Gastrocnemius medialis (tissue), 4 donors: ENCODE measurements at regions not wholly inside any gene's neighbourhood (a gene's known extent, or its start where the extent isn't known, plus 50 kb on each side); places are given as distances from the start of the nearest gene placed in this dataset.
"Not testable (repeated sequence)": the region's sequence is repeated elsewhere in the genome, so short reads cannot be mapped to it uniquely, and the experiment has no call there.

ENCODE experiments used
- ATAC-seq, 2 donors: fragments of 150-250 bp; one replicate each; pipeline ENCODE4 v1.9.1; 2016
- DNase-seq, 2 donors: peaks; one replicate each; pipeline ENCODE4 v3.0.0-alpha.2; 2019
- H3K27ac ChIP-seq, 4 donors: fragments of 200-600 bp; sonication (generic); 1 replicate in 1 of 4; 2 replicates in 3 of 4; pipeline ENCODE4 v1.5.1; 2016 to 2018; ENCODE audit warnings: mild to moderate bottlenecking in 2 of 4, moderate library complexity in 1 of 4
- H3K27me3 ChIP-seq, 3 donors: fragments of 200-600 bp; sonication (generic) in 2 of 3; 1 replicate in 1 of 3; 2 replicates in 2 of 3; pipeline versions ENCODE4 v1.5.1 to v1.6.0; 2016 to 2019; ENCODE audit warnings: mild to moderate bottlenecking in 1 of 3, moderate library complexity in 1 of 3
- H3K36me3 ChIP-seq, 2 donors: fragments of 200-600 bp; sonication (generic) in 1 of 2; one replicate each; pipeline ENCODE4 v1.5.1; 2017 to 2018
- H3K4me1 ChIP-seq, 2 donors: fragments of 200-600 bp; sonication (generic) in 1 of 2; one replicate each; pipeline ENCODE4 v1.5.1; 2016 to 2017; ENCODE audit warnings: mild to moderate bottlenecking in 2 of 2
- H3K4me3 ChIP-seq, 4 donors: fragments of 200-600 bp; sonication (generic) in 3 of 4; 1 replicate in 1 of 4; 2 replicates in 3 of 4; pipeline ENCODE4 v1.5.1; 2016 to 2019; ENCODE audit warnings: mild to moderate bottlenecking in 2 of 4
- H3K9me3 ChIP-seq, 3 donors: fragments of 200-600 bp; sonication (generic) in 2 of 3; 1 replicate in 1 of 3; 2 replicates in 2 of 3; pipeline ENCODE4 v1.5.1; 2016 to 2019
- CTCF ChIP-seq, 5 experiments: fragments of 450-650 bp in 3 of 5; fragments of 200-600 bp in 2 of 5; sonication (generic) in 2 of 5; IDR thresholded peaks in 4 of 5; conservative IDR thresholded peaks in 1 of 5; 1 replicate in 4 of 5; 2 replicates in 1 of 5; pipeline ENCODE4 v1.5.1; 2016 to 2019; ENCODE audit warnings: antibody characterized with exemption in 5 of 5, mild to moderate bottlenecking in 3 of 5, moderate library complexity in 3 of 5
- POLR2A ChIP-seq, 2 donors: fragments of 450-650 bp; IDR thresholded peaks; one replicate each; pipeline ENCODE4 v1.6.1; 2017; ENCODE audit warnings: antibody characterized with exemption in 2 of 2, mild to moderate bottlenecking in 2 of 2, moderate library complexity in 2 of 2
- in situ Hi-C, 4 donors: fragments of 200-750 bp; cut with MboI; loops; one replicate each; pipeline versions ENCODE4 v1.15.0 to v1.8.0; 2017; ENCODE audit warnings: low sequenced_read_pairs in 4 of 4
- intact Hi-C: fragments of 100-400 bp; cut with DNase I; formaldehyde crosslinking; loops from one replicate; pipeline ENCODE4 v1.15.1; 2023; ENCODE audit warnings: low total_unique reads

DNA sequence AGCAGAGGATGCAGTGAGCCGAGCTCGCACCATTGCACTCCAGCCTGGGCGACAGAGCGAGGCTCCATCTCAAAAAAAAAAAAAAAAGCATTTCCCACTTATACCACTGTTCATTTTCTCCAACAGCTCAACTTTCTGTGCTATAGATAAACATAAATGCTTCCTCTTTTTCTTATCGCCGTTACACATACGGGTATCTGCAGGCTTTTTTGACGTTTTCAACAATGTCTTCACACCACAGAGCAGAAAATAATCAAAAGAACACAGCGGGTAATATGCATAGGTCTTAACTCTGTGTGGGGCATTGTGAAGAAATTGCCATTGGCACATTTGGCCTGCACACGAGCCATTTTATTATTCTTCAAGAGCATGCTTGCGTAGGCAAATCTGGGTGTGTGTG is 86.4 kb downstream of the CAPZA3 start:
- Histone ChIP-seq H3K27me3 (no peaks in the 10 kb centered on the region), H3K9me3 (no peaks in the 10 kb centered on the region), H3K36me3 (no peaks in the 10 kb centered on the region), H3K27ac (no peak overlapping the region), H3K4me1 (no peaks in the 10 kb centered on the region), H3K4me3 (no peak overlapping the region)
- TF ChIP-seq POLR2A (IDR thresholded peaks at IDR 0.05) (no peak), CTCF (IDR thresholded peaks at IDR 0.05 in 4 of 5, conservative IDR thresholded peaks at IDR 0.05 in 1 of 5) (no peak)
- in situ Hi-C loops = no loop called here
- DNase-seq (no peak), ATAC-seq (no peak)
- intact Hi-C loops = no loop called here

DNA sequence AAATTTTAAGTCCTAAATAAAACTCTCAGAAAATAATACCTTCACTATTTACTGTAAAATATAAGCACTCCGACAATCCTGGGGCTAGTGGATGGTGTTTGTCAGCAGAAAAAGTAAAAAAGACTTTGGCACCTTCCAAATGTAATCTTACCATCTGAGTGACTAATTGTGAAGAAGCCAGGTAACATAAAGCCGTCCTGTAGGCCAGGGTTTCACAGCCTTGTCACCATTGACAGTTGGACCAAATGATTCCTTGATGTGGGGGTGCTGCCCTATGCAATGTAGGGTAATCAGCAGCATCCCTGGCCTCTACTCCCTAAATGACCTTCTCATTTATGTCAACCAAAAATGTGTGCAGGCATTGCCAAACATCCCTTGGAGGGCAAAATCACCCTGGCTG is 87.2 kb downstream of the CAPZA3 start:
- no peak for DNase-seq
- Histone ChIP-seq H3K27ac (no peak overlapping the region), H3K36me3 (no peaks in the 10 kb centered on the region), H3K4me3 (no peak overlapping the region), H3K9me3 (no peaks in the 10 kb centered on the region), H3K27me3 (no peaks in the 10 kb centered on the region), H3K4me1 (no peaks in the 10 kb centered on the region)
- ATAC-seq = no peak
- in situ Hi-C loops = no loop called here
- TF ChIP-seq POLR2A (IDR thresholded peaks at IDR 0.05) = no peak
- no peak for TF ChIP-seq CTCF (IDR thresholded peaks at IDR 0.05 in 4 of 5, conservative IDR thresholded peaks at IDR 0.05 in 1 of 5)
- intact Hi-C loops = no loop called here

DNA sequence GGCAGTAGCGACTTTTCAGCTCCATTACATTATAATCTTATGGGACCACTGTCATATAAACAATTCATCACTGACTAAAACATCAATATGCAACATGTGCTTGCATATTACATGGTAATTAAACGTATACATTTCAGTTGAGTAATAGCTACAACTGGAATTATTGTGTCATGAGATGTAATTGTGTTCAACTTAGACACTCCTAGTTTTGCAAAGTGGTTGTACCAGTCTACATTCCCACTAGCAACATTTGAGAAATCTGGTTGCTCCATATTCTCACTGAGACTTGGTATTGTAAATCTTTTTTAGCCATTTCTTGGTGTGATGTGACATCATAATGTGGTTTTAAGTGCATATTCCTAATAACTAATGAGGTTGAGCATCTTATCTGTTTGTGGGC is 90.0 kb downstream of the CAPZA3 start:
- DNase-seq (no peak), ATAC-seq (no peak)
- in situ Hi-C loops = no loop called here
- no peak overlapping the region for H3K4me3 ChIP-seq
- no peaks in the 10 kb centered on the region for H3K27me3 ChIP-seq
- H3K36me3 ChIP-seq = no peaks in the 10 kb centered on the region
- H3K27ac ChIP-seq = no peak overlapping the region
- H3K4me1 ChIP-seq = no peaks in the 10 kb centered on the region
- TF ChIP-seq CTCF (IDR thresholded peaks at IDR 0.05 in 4 of 5, conservative IDR thresholded peaks at IDR 0.05 in 1 of 5) = no peak
- TF ChIP-seq POLR2A (IDR thresholded peaks at IDR 0.05) = no peak
- no peaks in the 10 kb centered on the region for H3K9me3 ChIP-seq
- intact Hi-C loops = no loop called here

DNA sequence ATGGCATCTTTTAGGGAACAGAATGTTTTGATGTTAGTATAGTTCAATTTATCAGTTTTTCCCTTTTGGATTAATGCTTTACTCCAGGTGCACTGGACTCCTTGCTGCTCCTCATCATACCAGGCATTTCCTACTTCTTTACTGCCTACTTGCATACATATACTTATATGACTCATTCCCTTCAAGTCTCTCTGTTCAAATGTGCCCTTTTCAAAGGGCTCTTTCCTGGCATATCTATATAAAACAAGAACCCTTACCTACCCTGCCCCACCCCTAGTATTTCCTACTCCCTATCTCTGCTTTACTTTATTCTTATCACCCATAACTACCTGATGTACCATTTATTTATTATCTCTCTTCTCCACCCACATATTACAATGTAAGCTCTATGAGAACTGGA is 90.6 kb downstream of the CAPZA3 start:
- Histone ChIP-seq H3K4me3 (no peak overlapping the region), H3K9me3 (no peaks in the 10 kb centered on the region), H3K27ac (no peak overlapping the region), H3K27me3 (no peaks in the 10 kb centered on the region), H3K4me1 (no peaks in the 10 kb centered on the region), H3K36me3 (no peaks in the 10 kb centered on the region)
- intact Hi-C loops (no loop called here), in situ Hi-C loops (no loop called here)
- DNase-seq (no peak), ATAC-seq (no peak)
- TF ChIP-seq CTCF (IDR thresholded peaks at IDR 0.05 in 4 of 5, conservative IDR thresholded peaks at IDR 0.05 in 1 of 5) (no peak), POLR2A (IDR thresholded peaks at IDR 0.05) (no peak)

- no peak for ATAC-seq
- no peak overlapping the region for H3K4me3 ChIP-seq
- in situ Hi-C loops = no loop called here
- intact Hi-C loops = no loop called here
- H3K9me3 ChIP-seq = no peaks in the 10 kb centered on the region
- no peak for TF ChIP-seq POLR2A (IDR thresholded peaks at IDR 0.05)
- TF ChIP-seq CTCF (IDR thresholded peaks at IDR 0.05 in 4 of 5, conservative IDR thresholded peaks at IDR 0.05 in 1 of 5) = no peak
- no peak for DNase-seq
- no peaks in the 10 kb centered on the region for H3K4me1 ChIP-seq
- H3K27me3 ChIP-seq = no peaks in the 10 kb centered on the region
- no peak overlapping the region for H3K27ac ChIP-seq
- H3K36me3 ChIP-seq = no peaks in the 10 kb centered on the region
These were observed 91.1 kb downstream of the CAPZA3 start for GRCh38 chr12:18828987-18829386.

DNA sequence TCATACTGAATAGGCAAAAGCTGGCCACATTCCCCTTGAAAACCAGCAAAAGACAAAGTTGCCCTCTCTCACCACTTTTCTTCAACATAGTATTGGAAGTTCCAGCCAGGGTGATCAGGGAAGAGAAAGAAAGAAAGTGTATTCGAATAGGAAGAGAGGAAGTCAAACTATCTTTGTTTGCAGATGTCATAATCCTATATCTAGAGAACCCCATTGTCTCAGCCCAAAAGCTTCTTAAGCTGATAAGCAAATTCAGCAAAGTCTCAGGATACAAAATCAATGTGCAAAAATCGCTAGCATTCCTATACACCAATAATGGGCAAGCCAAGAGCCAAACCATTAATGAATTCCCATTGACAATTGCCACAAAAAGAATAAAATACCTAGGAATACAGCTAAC is 95.0 kb downstream of the CAPZA3 start:
- H3K36me3 ChIP-seq, DNase-seq, H3K27me3 ChIP-seq, H3K4me3 ChIP-seq, H3K4me1 ChIP-seq, ATAC-seq, H3K9me3 ChIP-seq, H3K27ac ChIP-seq, intact Hi-C loops, in situ Hi-C loops: not testable (repeated sequence)
